Left hindlimb (tissue), 1 donor: ENCODE measurements at regions not wholly inside any gene's neighbourhood (a gene's known extent, or its start where the extent isn't known, plus 50 kb on each side); places are given as distances from the start of the nearest gene placed in this dataset.

Experiments
- DNase-seq: peaks from one replicate; pipeline ENCODE4 v3.0.0-alpha.2; 2018

GRCh38 chr6:109295109-109295773 lies 87.0 kb downstream of the CD164 start:
- DNase-seq, result no peak

- DNase-seq, result no peak
These were observed 89.2 kb downstream of the CD164 start for GRCh38 chr6:109292983-109293586.

- no peak for DNase-seq
These were observed 89.8 kb downstream of the CD164 start for GRCh38 chr6:109292420-109292819.

GRCh38 chr6:109291902-109292301 lies 90.4 kb downstream of the CD164 start:
- DNase-seq, result no peak

GRCh38 chr6:109290143-109290931 lies 91.9 kb downstream of the CD164 start:
- no peak for DNase-seq

- no peak for DNase-seq
These were observed 96.9 kb downstream of the CD164 start for GRCh38 chr6:109285366-109285765.

- DNase-seq, result no peak
These were observed 97.6 kb downstream of the CD164 start for GRCh38 chr6:109284675-109285074.

GRCh38 chr6:109282756-109283155 lies 99.5 kb downstream of the CD164 start:
- DNase-seq, result no peak

- DNase-seq, result no peak
These were observed 102.6 kb downstream of the CD164 start for GRCh38 chr6:109279628-109280027.

- no peak for DNase-seq
These were observed 110.6 kb downstream of the CD164 start for GRCh38 chr6:109271622-109272021.

GRCh38 chr6:109269953-109270517 lies 112.2 kb downstream of the CD164 start:
- no peak for DNase-seq

- DNase-seq, result no peak
These were observed 113.2 kb downstream of the CD164 start for GRCh38 chr6:109269057-109269456.

- DNase-seq, result no peak
These were observed 116.7 kb downstream of the CD164 start for GRCh38 chr6:109265530-109265929.

GRCh38 chr6:109263873-109264700 lies 118.2 kb downstream of the CD164 start:
- DNase-seq, result no peak

- DNase-seq, result no peak
These were observed 120.0 kb downstream of the CD164 start for GRCh38 chr6:109262261-109262660.

GRCh38 chr6:109261811-109262210 lies 120.5 kb downstream of the CD164 start:
- DNase-seq, result no peak

- DNase-seq, result no peak
These were observed 121.6 kb downstream of the CD164 start for GRCh38 chr6:109260701-109261100.

GRCh38 chr6:109260126-109260525 lies 122.1 kb downstream of the CD164 start:
- no peak for DNase-seq

GRCh38 chr6:109258129-109258528 lies 124.1 kb downstream of the CD164 start:
- DNase-seq, result no peak

- no peak for DNase-seq
These were observed 124.8 kb downstream of the CD164 start for GRCh38 chr6:109257494-109257893.

GRCh38 chr6:109255946-109256640 lies 126.2 kb downstream of the CD164 start:
- DNase-seq, result no peak

- no peak for DNase-seq
These were observed 127.2 kb downstream of the CD164 start for GRCh38 chr6:109255087-109255486.
